Fibroblast of pulmonary artery (primary cell): ENCODE measurements at regions not wholly inside any gene's neighbourhood (a gene's known extent, or its start where the extent isn't known, plus 50 kb on each side); places are given as distances from the start of the nearest gene placed in this dataset.

Source experiments
- DNase-seq: peaks from one replicate; pipeline ENCODE4 v3.0.0-alpha.2; 2010; ENCODE audit warnings: low read depth
- H3K4me3 ChIP-seq: replicated peaks from 2 replicates; pipeline ENCODE4 v1.5.1; 2011; ENCODE audit warnings: low read depth, mild to moderate bottlenecking, control low read depth, low read length, moderate library complexity
- CTCF ChIP-seq: IDR thresholded peaks from 2 replicates; pipeline ENCODE4 v1.5.1; 2011; ENCODE audit warnings: mild to moderate bottlenecking, control low read depth, low read length, inconsistent platforms; ENCODE audit errors: missing control alignments

GRCh38 chr4:13876940-13877339 is 249.4 kb upstream of the BOD1L1 start:
- no peak overlapping the region for H3K4me3 ChIP-seq
- no peak for TF ChIP-seq CTCF
- no peak for DNase-seq

- TF ChIP-seq CTCF: no peak
- no peak for DNase-seq
Observed at GRCh38 chr4:13877626-13878025, 250.1 kb upstream of the BOD1L1 start.

DNA sequence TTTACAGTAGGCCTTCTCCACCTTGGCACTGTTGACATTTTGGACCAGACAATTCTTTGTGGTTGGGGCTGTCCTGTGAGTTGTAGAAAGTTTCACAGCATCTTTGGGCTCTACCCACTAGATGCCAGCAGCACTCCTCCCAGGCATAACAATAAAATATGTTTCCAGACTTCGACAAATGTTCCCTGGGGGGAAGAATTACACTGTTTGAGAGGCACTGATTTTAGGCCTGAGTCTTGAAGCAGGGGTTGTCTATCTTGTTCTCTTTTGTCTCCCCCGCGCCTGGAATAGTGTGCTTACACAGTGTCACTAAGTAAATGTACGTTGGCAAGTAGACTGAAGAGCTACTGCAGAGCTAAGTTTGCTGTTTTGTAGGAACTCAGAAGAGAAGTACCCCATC is 254.4 kb upstream of the BOD1L1 start:
- peak; percentile 33 for TF ChIP-seq CTCF
- DNase-seq: peak; percentile 40
- H3K4me3 ChIP-seq: no peak overlapping the region

More at GRCh38 chr4:13877626-13878025, 250.1 kb upstream of the BOD1L1 start:
- no peak overlapping the region for H3K4me3 ChIP-seq

- DNase-seq: no peak
- no peak for TF ChIP-seq CTCF
- no peak overlapping the region for H3K4me3 ChIP-seq
Observed at GRCh38 chr4:13887010-13887409, 259.5 kb upstream of the BOD1L1 start.

GRCh38 chr4:13888112-13888511 is 260.6 kb upstream of the BOD1L1 start:
- TF ChIP-seq CTCF: no peak

DNA sequence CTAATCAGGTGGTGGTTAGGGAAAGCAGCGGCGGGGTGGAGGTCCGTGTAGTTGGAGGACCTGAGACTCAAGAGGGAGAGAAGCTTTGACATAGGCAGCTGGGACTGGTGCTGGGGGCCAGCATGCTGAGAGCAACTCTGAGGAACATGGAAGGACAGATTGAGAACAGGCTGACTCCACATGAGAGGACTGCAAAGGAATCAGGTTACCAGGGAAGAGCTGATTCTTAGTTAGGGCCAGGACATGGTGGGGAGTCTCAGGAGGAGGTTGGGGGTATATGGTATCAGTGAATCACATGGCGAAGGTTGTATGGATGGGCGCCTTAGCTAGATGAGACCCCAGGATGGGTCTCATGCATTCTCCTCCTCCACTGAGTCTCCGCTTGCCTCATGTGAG is 264.0 kb upstream of the BOD1L1 start:
- no peak for TF ChIP-seq CTCF

More at GRCh38 chr4:13888112-13888511, 260.6 kb upstream of the BOD1L1 start:
- DNase-seq: peak; percentile 95
- H3K4me3 ChIP-seq: no peak overlapping the region

DNA sequence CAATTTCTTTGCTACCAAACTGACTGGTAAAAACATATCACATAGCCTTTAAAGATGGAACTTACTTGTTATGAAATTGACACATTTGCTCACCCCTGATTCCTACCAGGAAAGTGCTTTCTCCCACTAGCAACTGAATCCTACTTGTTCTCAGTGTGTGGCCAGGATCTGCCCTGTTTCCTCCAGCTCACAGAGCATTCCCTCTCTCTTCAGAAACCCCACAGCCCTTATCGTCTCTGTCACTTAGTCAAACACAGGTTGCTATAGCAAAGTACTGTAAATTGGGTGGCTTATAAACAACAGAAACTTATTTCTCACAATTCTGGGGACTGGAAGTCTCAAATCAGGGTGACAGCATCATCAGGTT is 265.2 kb upstream of the BOD1L1 start:
- TF ChIP-seq CTCF: no peak
- DNase-seq: peak; percentile 75
- H3K4me3 ChIP-seq: no peak overlapping the region

More for the DNA sequence above, 264.0 kb upstream of the BOD1L1 start:
- no peak for DNase-seq
- H3K4me3 ChIP-seq: no peak overlapping the region
